HG03135 (cell line): ENCODE measurements at regions not wholly inside any gene's neighbourhood (a gene's known extent, or its start where the extent isn't known, plus 50 kb on each side); places are given as distances from the start of the nearest gene placed in this dataset.

Experiments
- ATAC-seq: cut with Tn5 transposase; IDR thresholded peaks from one replicate; pipeline ENCODE4 v1.9.1; 2021; ENCODE audit warnings: mild to moderate bottlenecking, moderate library complexity; ENCODE audit not compliant: unreplicated experiment

DNA sequence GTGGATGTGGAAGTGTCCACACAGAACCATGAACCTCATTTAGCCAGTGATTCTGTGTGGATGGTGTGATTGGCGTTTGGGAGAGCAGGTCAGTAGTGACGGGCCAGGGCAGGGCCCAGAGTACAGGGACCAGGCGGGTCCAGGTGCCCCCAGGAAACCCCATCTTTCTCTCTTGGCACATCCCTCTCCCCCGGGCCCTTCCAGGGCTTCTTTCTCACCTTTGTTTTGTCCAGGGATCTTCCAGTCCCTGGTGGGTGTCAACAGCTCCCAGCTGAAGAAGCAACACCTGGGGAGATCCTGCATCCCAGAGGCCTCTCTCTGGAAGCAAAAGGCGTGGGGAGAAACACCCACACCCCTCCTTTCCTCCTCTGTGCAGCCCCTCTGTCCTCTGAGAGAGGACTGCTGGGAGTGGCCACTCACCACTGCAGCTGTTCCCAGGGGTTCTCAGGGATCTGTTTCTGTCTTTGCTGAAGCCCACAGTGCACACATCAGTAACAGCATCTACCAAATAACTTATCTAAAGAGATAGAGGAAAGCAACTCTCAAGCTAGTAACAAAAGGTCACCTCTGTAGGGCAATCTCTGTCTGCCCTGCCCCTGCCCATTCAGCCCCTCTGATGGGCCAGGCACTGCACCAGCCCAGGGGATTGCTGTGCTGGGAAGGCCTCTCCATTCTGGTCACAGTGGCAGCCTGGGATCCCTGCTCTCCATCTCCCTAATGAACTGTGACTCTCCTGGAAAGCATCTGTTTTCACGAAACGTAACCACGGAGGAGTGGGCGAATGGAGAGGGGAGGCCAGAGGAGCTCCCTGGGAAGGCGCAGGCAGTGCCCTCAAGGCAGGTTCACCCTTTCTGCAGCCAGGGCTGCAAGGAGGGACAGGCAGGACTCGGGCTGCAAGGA is 98.3 kb upstream of the ALDH1A3 start:
- no peak for ATAC-seq

DNA sequence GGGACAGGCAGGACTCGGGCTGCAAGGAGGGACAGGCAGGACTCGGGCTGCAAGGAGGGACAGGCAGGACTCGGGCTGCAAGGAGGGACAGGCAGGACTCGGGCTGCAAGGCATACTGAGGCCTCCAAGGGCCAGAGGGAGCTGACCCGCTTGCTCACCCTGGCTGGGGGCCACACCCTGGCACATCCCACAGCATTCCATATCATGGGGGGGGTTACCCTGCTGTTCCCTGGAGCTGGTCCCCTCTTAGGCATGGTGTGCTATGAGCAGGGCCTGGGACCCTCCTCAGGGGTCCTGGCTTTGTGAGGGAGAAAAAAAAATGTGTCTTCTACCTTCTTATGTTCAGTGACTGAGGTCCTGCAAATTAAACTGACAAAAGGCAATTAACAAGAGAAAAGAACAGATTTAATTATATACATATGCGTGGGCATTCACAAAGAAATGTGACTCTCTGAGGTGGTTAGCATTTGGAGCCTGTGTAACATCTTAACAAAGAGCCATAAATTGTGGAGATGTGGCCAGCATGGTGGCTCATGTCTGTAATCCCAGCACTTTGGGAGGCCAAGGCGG is 97.6 kb upstream of the ALDH1A3 start:
- no peak for ATAC-seq

GRCh38 chr15:100783291-100783690 is 96.3 kb upstream of the ALDH1A3 start:
- ATAC-seq = no peak

- no peak for ATAC-seq
These were observed 95.7 kb upstream of the ALDH1A3 start for GRCh38 chr15:100783760-100784492.

- no peak for ATAC-seq
These were observed 95.0 kb upstream of the ALDH1A3 start for GRCh38 chr15:100784493-100785180.

GRCh38 chr15:100785181-100786138 is 94.2 kb upstream of the ALDH1A3 start:
- no peak for ATAC-seq

- ATAC-seq = no peak
These were observed 93.5 kb upstream of the ALDH1A3 start for GRCh38 chr15:100786139-100786531.

DNA sequence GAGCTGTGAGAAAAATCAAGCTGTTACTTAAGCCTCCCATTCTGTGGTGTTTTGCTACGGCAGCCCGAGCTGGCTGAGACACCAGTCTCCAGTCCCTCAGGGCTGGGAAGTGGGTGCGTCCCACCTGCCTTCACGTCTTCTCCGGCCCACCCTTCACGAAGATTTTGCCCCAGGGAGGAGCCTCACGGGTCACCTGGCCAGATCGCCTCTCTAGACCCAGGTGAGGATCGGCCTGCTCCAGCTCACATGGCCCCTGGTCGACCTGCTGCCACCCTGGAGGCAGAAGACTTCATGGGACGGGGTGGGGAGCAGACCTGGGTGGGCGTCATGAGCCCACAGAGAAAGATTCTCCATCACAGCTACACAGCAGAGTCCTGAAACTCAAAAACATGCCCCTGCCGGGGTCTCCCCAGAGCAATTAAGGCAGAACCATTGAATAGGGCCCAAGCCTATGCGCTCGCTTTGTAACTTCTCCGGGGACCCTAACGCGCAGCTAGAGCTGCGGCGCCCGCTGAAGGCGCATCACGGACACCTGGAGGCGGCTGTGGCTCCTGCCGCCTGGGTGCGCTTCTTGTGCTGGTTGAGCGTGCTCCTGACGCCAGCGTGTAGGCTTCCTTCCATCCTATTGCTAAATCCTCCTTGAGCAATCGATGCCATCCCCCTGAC is 92.6 kb upstream of the ALDH1A3 start:
- ATAC-seq = no peak

GRCh38 chr15:100787567-100788417 is 91.8 kb upstream of the ALDH1A3 start:
- no peak for ATAC-seq

GRCh38 chr15:100788418-100789105 is 91.1 kb upstream of the ALDH1A3 start:
- no peak for ATAC-seq

DNA sequence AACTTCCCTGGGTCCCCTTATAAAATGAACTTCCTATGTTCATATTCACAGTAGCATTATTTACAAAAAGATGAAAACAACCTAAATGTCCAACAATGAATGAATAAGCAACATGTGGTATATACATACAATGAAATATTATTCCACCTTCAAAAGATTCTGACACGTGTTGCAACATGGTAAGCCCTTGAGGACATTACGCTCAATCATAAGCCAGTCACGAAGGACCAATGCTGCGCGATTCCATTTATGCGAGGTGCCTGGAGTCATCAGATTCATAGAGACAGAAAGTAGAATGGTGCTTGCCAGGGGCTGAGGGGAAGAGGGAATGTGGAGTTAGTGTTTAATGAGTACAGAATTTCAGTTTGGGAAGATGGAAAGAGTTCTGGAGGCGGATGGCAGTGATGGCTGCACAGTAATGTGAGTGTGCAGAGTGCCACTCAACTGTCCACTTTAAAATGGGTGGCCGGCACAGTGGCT is 88.8 kb upstream of the ALDH1A3 start:
- no peak for ATAC-seq

DNA sequence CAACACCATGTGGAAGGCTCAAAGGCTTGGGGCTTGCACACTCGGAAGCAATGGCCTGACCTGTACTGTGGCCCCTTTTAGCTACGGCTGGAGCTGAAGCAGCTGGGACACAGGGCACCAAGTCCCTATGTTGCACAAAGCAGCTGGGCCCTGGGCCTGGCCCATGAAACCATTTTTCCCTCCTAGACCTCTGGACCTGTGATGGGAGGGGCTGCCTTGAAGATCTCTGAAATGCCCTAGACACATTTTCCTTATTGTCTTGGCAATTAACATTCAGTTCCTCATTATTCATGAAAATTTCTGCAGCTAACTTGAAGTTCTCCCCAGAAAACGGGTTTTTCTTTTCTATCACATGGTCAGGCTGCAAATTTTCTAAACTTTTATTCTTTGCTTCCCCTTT is 85.6 kb upstream of the ALDH1A3 start:
- no peak for ATAC-seq

DNA sequence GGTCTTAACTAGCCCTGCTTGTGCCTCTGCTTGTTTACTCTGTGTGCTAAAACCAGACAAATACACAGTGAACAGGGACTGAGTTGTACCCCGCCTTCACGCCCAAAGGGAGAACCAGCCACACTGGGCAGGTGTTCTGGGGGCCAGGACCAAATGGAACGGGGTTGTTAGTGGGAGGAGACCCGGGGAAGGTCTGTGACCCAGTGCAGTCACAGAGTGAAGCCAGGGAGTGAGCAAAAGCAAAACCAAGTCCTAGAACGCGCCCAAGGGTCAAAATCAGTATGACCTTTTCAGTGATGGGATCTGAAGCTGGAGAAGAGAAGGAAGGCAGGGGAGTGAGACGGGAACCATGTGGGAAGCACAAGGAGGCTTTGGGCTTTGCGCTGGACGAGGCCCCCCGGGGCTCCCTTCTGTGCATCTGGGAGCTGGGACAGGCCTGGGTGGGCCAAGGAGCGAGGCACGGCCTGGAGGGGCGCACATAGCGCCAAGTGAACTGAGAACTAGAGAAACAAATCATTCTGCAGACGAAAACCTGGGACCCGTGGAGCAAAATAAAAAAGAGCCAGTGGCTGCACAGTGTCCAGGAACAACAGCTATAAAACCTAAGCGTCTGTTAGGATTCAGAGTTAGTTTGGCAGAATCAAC is 78.3 kb upstream of the ALDH1A3 start:
- no peak for ATAC-seq

DNA sequence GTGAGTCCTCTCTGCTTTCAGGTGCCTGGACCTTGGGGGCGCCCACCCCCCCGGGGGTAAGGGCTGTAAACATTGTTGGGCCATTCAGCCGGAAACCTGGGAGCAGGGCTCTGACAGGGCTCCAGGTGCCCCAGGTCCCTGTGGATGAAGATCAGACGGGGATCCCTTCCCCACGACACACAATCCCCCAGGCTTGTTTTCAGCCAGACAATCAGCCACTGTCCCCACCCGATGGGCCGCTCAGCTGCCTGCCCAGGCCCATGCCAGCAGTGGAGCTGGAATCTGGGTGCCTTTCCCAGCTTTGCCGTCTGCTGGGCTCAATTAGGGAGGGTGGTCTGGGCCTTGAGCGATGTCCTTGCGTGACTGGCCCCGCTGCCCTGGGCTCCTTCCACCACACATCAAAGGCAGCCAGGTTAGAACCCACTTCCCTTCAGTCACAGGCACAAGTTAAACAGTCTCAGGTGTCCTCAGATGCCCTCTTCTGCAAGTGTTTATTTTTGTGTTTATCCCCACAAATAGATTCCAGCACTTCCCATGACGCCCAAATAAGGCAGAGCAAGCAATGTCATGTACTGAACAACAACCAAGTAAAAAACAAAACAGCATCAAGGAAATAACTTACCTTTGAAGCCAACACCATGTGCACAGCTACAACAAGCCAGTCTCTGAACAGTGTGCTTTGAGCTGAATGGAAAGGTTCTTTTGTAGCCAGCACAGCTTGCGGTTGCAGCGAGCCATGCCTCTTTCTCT is 77.0 kb upstream of the ALDH1A3 start:
- no peak for ATAC-seq

DNA sequence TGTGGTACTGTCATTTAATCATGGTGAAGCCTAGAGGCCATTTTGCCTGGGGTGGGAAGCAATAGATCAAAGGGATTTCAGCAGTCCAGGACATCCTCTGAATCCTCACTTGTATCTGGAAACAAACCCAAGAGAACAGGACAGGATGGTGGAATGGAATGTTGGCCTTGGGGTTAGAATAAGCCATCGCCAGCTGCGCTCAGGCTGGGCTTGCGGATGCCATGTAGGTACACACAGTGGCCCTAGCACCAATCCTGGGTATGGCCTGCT is 76.5 kb upstream of the ALDH1A3 start:
- no peak for ATAC-seq

DNA sequence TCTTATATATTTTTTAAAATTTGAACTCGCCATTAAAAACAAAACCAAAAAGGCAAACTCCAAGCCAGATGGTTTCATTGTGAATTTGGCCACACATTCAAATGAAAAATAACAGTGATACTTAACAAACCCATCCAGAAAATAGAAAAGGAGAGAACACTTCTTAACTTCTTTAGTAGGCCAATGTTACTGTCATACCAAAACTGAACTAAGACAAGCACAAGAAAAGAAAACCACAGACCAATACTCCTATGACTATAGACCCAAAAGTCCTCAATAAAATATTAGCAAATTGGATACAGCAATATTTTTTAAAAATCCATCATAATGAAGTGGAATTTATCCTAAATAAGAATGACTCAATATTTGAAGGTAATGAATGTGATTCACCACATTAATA is 73.5 kb upstream of the ALDH1A3 start:
- no peak for ATAC-seq

GRCh38 chr15:100807028-100807427 is 72.6 kb upstream of the ALDH1A3 start:
- no peak for ATAC-seq
